ENCODE measurements at regions not wholly inside any gene's neighbourhood (a gene's known extent, or its start where the extent isn't known, plus 50 kb on each side); places are given as distances from the start of the nearest gene placed in this dataset.
A peak's percentile ranks its signal among the peaks of the same experiment; 100 is the strongest.

DNA sequence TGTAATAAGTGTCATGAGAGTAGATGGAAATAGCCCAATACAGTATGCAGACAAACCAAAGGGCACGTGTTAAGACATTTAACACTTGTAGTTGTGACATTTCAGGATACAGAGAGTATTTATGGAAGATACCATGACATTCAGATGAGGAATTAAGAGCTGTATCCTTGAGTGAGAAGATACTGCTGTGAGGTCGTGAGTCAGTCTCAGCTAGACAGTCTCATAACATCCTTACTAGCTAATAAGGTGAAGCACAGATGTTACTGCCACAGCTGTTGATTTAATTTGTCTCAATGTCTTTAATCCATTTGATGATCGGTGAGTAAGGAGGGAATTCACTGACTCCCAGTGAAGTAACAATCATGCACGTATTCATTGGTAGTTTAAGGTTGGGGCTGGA, 288.0 kb upstream of the AKR1E2 start:
- intact Hi-C loops (cut with micrococcal nuclease; ENCODE audit: unreplicated experiment) (no loop called here), in situ Hi-C loops (cut with HindIII; ENCODE audit: low pct_unique_long_range_greater_than_20kb, low sequenced_read_pairs) (no loop called here)
- TF ChIP-seq SIN3A (IDR thresholded peaks at IDR 0.05; ENCODE audit: borderline replicate concordance, insufficient read depth, low read depth, low read length), result no peak
- TF ChIP-seq, protein P1, sequence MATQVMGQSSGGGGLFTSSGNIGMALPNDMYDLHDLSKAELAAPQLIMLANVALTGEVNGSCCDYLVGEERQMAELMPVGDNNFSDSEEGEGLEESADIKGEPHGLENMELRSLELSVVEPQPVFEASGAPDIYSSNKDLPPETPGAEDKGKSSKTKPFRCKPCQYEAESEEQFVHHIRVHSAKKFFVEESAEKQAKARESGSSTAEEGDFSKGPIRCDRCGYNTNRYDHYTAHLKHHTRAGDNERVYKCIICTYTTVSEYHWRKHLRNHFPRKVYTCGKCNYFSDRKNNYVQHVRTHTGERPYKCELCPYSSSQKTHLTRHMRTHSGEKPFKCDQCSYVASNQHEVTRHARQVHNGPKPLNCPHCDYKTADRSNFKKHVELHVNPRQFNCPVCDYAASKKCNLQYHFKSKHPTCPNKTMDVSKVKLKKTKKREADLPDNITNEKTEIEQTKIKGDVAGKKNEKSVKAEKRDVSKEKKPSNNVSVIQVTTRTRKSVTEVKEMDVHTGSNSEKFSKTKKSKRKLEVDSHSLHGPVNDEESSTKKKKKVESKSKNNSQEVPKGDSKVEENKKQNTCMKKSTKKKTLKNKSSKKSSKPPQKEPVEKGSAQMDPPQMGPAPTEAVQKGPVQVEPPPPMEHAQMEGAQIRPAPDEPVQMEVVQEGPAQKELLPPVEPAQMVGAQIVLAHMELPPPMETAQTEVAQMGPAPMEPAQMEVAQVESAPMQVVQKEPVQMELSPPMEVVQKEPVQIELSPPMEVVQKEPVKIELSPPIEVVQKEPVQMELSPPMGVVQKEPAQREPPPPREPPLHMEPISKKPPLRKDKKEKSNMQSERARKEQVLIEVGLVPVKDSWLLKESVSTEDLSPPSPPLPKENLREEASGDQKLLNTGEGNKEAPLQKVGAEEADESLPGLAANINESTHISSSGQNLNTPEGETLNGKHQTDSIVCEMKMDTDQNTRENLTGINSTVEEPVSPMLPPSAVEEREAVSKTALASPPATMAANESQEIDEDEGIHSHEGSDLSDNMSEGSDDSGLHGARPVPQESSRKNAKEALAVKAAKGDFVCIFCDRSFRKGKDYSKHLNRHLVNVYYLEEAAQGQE (IDR thresholded peaks at IDR 0.05; ENCODE audit: insufficient read depth in 1 of 2, low read depth in 2 of 2, low read length in 1 of 2), result no peak
- TF ChIP-seq POLR2AphosphoS5 (IDR thresholded peaks at IDR 0.05; ENCODE audit: low read depth, low read length), result no peak
- POLR2A ChIA-PET, result no interaction called here
- Histone ChIP-seq H3K27me3 (ENCODE audit: control insufficient read depth, insufficient read depth, low read length) (no peaks in the 10 kb centered on the region), H3K4me1 (ENCODE audit: control insufficient read depth, insufficient read depth, low read length) (no peaks in the 10 kb centered on the region; the same call in 1 of the 2 replicates), H3K9me3 (ENCODE audit: control insufficient read depth, insufficient read depth, low read depth, low read length) (peaks cover 19% of the 10 kb centered on the region; the same call in 1 of the 2 replicates), H3K27ac (ENCODE audit: low read length) (peak overlapping the region; percentile 44; the same call in 1 of the 2 replicates), H3K4me3 (ENCODE audit: low read depth in 2 of 2, low read length in 2 of 2) (no peak overlapping the region), H3K36me3 (ENCODE audit: control insufficient read depth, insufficient read depth, low read length) (no peaks in the 10 kb centered on the region)
- DNase-seq (ENCODE audit: low read depth, low spot score) (no peak), ATAC-seq (no peak)
- CTCF ChIA-PET, result no interaction called here
- BruUV-seq (replicated peaks), result no TSS peak

DNA sequence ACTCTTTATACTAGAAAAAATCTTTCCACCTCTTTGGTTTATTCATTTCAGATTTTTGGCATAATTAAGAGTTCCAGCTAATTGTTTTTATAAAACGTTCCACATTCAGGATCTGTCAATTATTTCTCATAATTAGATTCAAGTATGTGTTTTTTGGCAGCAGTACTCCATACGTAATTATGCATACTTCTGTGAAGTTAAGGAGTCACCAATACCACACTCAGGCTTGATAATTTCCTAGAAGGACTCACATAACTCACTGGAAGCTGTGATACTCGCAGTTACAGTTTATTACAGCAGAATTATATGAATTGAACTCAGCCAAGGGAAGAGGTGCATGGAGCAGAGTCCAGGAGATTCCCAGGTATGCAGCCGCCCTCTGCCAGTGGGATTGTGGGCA, 290.5 kb upstream of the AKR1E2 start:
- ChIA-PET CTCF (no interaction called here), POLR2A (no interaction called here)
- Histone ChIP-seq H3K9me3 (ENCODE audit: control insufficient read depth, insufficient read depth, low read depth, low read length) (peaks cover 27% of the 10 kb centered on the region; the same call in 1 of the 2 replicates), H3K27me3 (ENCODE audit: control insufficient read depth, insufficient read depth, low read length) (no peaks in the 10 kb centered on the region), H3K36me3 (ENCODE audit: control insufficient read depth, insufficient read depth, low read length) (no peaks in the 10 kb centered on the region), H3K4me3 (ENCODE audit: low read depth in 2 of 2, low read length in 2 of 2) (no peak overlapping the region), H3K4me1 (ENCODE audit: control insufficient read depth, insufficient read depth, low read length) (no peaks in the 10 kb centered on the region; the same call in 1 of the 2 replicates), H3K27ac (ENCODE audit: low read length) (no peak overlapping the region; the same call in 1 of the 2 replicates)
- TF ChIP-seq SIN3A (IDR thresholded peaks at IDR 0.05; ENCODE audit: borderline replicate concordance, insufficient read depth, low read depth, low read length), result no peak
- no peak for TF ChIP-seq POLR2AphosphoS5 (IDR thresholded peaks at IDR 0.05; ENCODE audit: low read depth, low read length)
- TF ChIP-seq, protein P1 (IDR thresholded peaks at IDR 0.05; ENCODE audit: insufficient read depth in 1 of 2, low read depth in 2 of 2, low read length in 1 of 2), result no peak
- TF ChIP-seq TCF7L2 (IDR thresholded peaks at IDR 0.05; ENCODE audit: low read depth, low read length), result no peak
- TF ChIP-seq, protein P2, sequence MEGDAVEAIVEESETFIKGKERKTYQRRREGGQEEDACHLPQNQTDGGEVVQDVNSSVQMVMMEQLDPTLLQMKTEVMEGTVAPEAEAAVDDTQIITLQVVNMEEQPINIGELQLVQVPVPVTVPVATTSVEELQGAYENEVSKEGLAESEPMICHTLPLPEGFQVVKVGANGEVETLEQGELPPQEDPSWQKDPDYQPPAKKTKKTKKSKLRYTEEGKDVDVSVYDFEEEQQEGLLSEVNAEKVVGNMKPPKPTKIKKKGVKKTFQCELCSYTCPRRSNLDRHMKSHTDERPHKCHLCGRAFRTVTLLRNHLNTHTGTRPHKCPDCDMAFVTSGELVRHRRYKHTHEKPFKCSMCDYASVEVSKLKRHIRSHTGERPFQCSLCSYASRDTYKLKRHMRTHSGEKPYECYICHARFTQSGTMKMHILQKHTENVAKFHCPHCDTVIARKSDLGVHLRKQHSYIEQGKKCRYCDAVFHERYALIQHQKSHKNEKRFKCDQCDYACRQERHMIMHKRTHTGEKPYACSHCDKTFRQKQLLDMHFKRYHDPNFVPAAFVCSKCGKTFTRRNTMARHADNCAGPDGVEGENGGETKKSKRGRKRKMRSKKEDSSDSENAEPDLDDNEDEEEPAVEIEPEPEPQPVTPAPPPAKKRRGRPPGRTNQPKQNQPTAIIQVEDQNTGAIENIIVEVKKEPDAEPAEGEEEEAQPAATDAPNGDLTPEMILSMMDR (IDR thresholded peaks at IDR 0.05), result no peak
- in situ Hi-C loops (cut with HindIII; ENCODE audit: low pct_unique_long_range_greater_than_20kb, low sequenced_read_pairs), result no loop called here
- ATAC-seq, result no peak
- intact Hi-C loops (cut with micrococcal nuclease; ENCODE audit: unreplicated experiment), result no loop called here
- no peak for DNase-seq (ENCODE audit: low read depth, low spot score)
- BruUV-seq (replicated peaks), result no TSS peak

Measured in Panc1 (cell line).